Bronchial epithelial cell (primary cell): ENCODE measurements at regions not wholly inside any gene's neighbourhood (a gene's known extent, or its start where the extent isn't known, plus 50 kb on each side); places are given as distances from the start of the nearest gene placed in this dataset.

Experiments used
- DNase-seq: peaks from one replicate; pipeline ENCODE4 v3.0.0-alpha.2; 2010; ENCODE audit warnings: low read depth
- FAIRE-seq: peaks from 2 replicates; lab custom pipeline; 2011; peaks lifted over from hg19 to GRCh38; lab: Jason Lieb, UNC
- H3K27me3 ChIP-seq: 2 replicates; pipeline ENCODE4 v1.5.1; 2011; ENCODE audit warnings: low read length; ENCODE audit not compliant: control insufficient read depth, insufficient read depth
- H3K36me3 ChIP-seq: 2 replicates; pipeline ENCODE4 v1.5.1; 2011; ENCODE audit warnings: low read length; ENCODE audit not compliant: control insufficient read depth, insufficient read depth
- H3K4me3 ChIP-seq: 2 replicates; pipeline ENCODE4 v1.5.1; 2011; ENCODE audit warnings: mild to moderate bottlenecking, low read depth, low read length, control low read depth
- TF ChIP-seq, protein P1 (sequence below): IDR thresholded peaks from 2 replicates; pipeline ENCODE4 v1.5.1; 2011; ENCODE audit warnings: mild to moderate bottlenecking, moderate library complexity, low read length, control low read depth, inconsistent platforms; ENCODE audit not compliant: insufficient read depth, severe bottlenecking

DNA sequence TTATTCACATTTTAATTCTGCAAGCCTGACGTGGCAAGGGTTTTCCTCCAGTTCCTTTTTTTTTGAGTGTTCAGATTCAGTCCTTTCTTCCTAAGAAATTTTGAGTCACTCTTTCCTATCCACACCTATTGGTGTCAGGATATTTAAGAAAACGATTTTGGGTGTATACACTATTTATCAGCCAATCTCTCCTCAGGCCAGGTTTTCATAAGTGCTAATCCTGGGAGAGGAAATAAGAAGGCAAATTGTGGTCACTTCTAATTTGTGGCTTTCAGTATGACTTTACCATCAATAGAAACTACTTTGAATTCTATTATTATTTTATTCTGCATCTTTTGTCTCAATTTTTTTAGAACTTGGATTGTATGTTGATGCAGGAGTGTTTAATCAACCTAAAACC, 174.4 kb downstream of the DSEL start:
- H3K36me3 ChIP-seq = no peaks in the 10 kb centered on the region
- H3K27me3 ChIP-seq = no peaks in the 10 kb centered on the region
- no peak for DNase-seq
- FAIRE-seq = no peak
- no peak overlapping the region for H3K4me3 ChIP-seq
- TF ChIP-seq, protein P1, sequence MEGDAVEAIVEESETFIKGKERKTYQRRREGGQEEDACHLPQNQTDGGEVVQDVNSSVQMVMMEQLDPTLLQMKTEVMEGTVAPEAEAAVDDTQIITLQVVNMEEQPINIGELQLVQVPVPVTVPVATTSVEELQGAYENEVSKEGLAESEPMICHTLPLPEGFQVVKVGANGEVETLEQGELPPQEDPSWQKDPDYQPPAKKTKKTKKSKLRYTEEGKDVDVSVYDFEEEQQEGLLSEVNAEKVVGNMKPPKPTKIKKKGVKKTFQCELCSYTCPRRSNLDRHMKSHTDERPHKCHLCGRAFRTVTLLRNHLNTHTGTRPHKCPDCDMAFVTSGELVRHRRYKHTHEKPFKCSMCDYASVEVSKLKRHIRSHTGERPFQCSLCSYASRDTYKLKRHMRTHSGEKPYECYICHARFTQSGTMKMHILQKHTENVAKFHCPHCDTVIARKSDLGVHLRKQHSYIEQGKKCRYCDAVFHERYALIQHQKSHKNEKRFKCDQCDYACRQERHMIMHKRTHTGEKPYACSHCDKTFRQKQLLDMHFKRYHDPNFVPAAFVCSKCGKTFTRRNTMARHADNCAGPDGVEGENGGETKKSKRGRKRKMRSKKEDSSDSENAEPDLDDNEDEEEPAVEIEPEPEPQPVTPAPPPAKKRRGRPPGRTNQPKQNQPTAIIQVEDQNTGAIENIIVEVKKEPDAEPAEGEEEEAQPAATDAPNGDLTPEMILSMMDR = no peak

DNA sequence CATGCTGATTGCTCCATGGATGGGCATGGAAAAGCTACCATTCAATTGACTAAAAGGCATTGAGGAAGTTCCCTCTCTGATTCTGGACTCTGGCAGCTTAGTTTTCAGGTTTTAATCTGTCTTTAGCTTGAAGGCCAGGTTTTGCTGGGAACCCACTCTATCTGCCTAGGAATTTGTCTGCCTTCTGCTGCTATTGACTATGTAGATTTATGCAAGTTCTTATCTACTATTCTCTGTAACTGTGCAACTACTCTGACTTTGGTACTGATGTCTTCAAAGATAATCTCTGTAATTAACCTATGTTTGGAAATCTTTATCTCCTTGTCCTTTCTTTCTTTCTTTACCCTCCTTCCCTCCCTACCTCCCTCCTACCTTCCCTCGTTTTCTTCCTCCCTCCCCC, 178.8 kb downstream of the DSEL start:
- FAIRE-seq (no peak), DNase-seq (no peak)
- Histone ChIP-seq H3K27me3 (no peaks in the 10 kb centered on the region), H3K4me3 (no peak overlapping the region), H3K36me3 (no peaks in the 10 kb centered on the region)
- TF ChIP-seq, protein P1 = no peak

DNA sequence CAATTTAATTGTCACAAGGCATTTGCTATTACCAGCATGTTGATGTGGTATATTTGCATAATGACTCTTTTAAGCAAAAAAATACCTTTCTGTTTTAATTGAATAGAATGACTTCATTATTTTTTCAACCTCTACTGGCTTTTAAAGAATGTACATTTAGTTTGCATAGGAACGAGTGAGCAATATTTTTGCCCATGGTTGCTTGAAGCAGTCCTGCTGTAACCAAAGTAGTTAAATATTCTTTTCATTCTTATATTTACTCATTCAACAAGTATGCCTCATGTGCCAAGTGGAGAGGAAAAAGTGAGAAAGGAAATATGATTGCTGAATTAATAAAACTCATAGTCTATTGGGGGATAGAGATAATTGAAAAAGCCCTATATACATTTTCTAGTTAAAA, 184.7 kb downstream of the DSEL start:
- no peak for DNase-seq
- Histone ChIP-seq H3K36me3 (no peaks in the 10 kb centered on the region), H3K4me3 (no peak overlapping the region), H3K27me3 (no peaks in the 10 kb centered on the region)
- FAIRE-seq = no peak
- TF ChIP-seq, protein P1 = no peak

DNA sequence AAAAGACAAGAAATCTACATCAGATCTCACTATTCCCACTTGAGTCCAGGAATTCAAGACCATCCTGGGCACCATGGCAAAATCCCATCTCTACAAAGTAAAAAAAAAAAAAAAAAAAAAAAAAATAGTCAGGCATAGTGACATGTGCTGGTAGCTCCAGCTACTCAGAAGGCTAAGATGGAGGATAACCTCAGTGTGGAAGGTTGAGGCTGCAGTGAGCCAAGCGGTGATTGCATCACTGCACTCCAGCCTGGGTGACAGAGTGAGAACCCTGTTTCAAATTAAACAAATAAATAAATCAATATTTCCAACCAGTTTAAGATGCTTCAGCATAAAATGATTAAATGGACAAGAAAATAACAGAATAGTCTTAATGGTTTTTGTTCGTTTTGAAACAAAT, 197.4 kb downstream of the DSEL start:
- FAIRE-seq = no peak

DNA sequence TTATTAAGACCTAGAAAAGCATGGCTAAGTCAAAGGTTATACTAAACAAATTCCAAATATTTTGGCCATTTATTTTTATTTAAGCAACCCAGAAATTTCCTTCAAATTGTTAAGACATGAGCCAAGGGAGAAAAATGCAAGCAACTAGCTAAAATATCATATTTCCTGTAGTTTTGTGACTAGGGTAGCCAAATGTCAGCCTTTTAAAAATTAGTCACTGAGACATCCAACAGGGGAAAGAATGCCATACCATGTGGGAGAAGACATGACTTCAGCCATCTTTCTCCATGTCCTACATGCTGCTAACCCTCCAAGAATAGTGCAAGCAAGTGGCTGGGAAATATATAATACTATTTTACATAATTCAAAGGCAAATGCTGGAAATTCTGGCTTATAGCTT, 197.9 kb downstream of the DSEL start:
- DNase-seq (no peak), FAIRE-seq (no peak)
- no peak overlapping the region for H3K4me3 ChIP-seq
- TF ChIP-seq, protein P1 = no peak
- no peaks in the 10 kb centered on the region for H3K36me3 ChIP-seq
- no peaks in the 10 kb centered on the region for H3K27me3 ChIP-seq

More for the DNA sequence above, 197.4 kb downstream of the DSEL start:
- Histone ChIP-seq H3K4me3 (no peak overlapping the region), H3K27me3 (no peaks in the 10 kb centered on the region), H3K36me3 (no peaks in the 10 kb centered on the region)
- TF ChIP-seq, protein P1 = no peak
- DNase-seq = no peak

DNA sequence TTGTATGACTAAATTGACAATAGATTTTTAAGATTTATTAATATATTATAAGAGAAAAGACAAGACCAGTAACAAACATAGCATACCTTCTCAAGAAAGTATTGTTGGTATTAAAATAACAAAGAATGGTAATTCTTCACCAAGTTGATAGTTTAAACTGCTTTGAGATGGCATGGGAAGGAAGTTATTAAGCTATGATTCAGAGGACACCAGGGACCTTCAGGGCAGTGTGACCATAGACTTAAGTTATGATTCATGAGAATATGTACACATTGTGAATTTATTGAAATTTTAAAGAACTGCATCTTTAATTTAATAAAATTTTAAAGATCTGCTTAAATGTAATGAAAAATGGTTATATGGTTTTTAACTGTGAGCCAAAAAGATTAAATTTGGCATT, 205.7 kb downstream of the DSEL start:
- Histone ChIP-seq H3K4me3 (no peak overlapping the region), H3K36me3 (no peaks in the 10 kb centered on the region), H3K27me3 (no peaks in the 10 kb centered on the region)
- TF ChIP-seq, protein P1 = no peak
- FAIRE-seq (no peak), DNase-seq (peak; percentile 59)
